HUES6 (cell line): ENCODE measurements at regions not wholly inside any gene's neighbourhood (a gene's known extent, or its start where the extent isn't known, plus 50 kb on each side); places are given as distances from the start of the nearest gene placed in this dataset.
A peak's percentile ranks its signal among the peaks of the same experiment; 100 is the strongest.
"Not testable (repeated sequence)": the region's sequence is repeated elsewhere in the genome, so short reads cannot be mapped to it uniquely, and the experiment has no call there.

Experiments
- H3K27ac ChIP-seq: 2 replicates; pipeline ENCODE4 v1.7.0; 2013; ENCODE audit warnings: low read depth, mild to moderate bottlenecking, low read length, inconsistent platforms
- H3K27me3 ChIP-seq: 2 replicates; pipeline ENCODE4 v1.6.1; 2013; ENCODE audit warnings: low read length; ENCODE audit not compliant: control insufficient read depth, insufficient read depth
- H3K36me3 ChIP-seq: 2 replicates; pipeline ENCODE4 v1.6.1; 2013; ENCODE audit warnings: low read length; ENCODE audit not compliant: control insufficient read depth, insufficient read depth
- H3K4me1 ChIP-seq: 2 replicates; pipeline ENCODE4 v1.6.1; 2013; ENCODE audit warnings: low read length; ENCODE audit not compliant: control insufficient read depth, insufficient read depth
- H3K4me3 ChIP-seq: 2 replicates; pipeline ENCODE4 v1.5.1; 2013; ENCODE audit warnings: low read depth, low read length
- H3K9ac ChIP-seq: one replicate; pipeline ENCODE4 v1.6.1; 2013; ENCODE audit warnings: mild to moderate bottlenecking, low read length
- H3K9me3 ChIP-seq: 2 replicates; pipeline ENCODE4 v1.6.1; 2013; ENCODE audit warnings: low read depth, low read length; ENCODE audit not compliant: control insufficient read depth, insufficient read depth

GRCh38 chr4:128649575-128650205, 159.8 kb upstream of the JADE1 start:
- Histone ChIP-seq H3K9ac (no peak overlapping the region), H3K9me3 (peaks cover 11% of the 10 kb centered on the region), H3K27me3 (no peaks in the 10 kb centered on the region), H3K4me1 (peaks cover 33% of the 10 kb centered on the region), H3K36me3 (no peaks in the 10 kb centered on the region), H3K27ac (no peak overlapping the region), H3K4me3 (no peak overlapping the region)

GRCh38 chr4:128649161-128649560, 160.3 kb upstream of the JADE1 start:
- H3K27me3 ChIP-seq, result no peaks in the 10 kb centered on the region
- H3K36me3 ChIP-seq, result no peaks in the 10 kb centered on the region
- no peak overlapping the region for H3K4me3 ChIP-seq
- H3K27ac ChIP-seq, result no peak overlapping the region
- peaks cover 31% of the 10 kb centered on the region for H3K4me1 ChIP-seq
- H3K9me3 ChIP-seq, result peaks cover 8% of the 10 kb centered on the region; the same call in 1 of the 2 replicates
- peak overlapping the region; percentile 22 for H3K9ac ChIP-seq

DNA sequence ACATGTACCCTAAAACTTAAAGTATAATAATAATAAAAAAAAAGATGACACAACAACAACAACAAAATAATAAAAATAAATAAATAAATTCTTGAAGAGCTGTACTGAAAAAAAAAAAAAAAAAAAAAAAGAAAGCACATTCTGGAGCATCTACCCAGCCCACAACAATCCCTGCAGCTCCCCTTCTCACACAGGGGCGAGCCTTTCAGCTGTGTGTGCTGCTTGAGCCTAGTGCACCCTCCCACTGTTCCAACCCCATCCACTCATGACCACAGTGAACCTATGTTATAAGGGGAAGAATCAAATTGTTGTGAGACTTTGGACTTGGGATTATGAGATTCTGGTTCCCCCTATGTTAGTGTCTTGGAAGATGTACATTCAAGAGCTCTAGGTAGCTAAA, 161.5 kb upstream of the JADE1 start:
- Histone ChIP-seq H3K36me3 (no peaks in the 10 kb centered on the region), H3K4me3 (no peak overlapping the region), H3K9me3 (peaks cover 6% of the 10 kb centered on the region; the same call in 1 of the 2 replicates), H3K9ac (no peak overlapping the region), H3K27me3 (no peaks in the 10 kb centered on the region), H3K4me1 (peaks cover 20% of the 10 kb centered on the region), H3K27ac (peak overlapping the region; percentile 48; the same call in 1 of the 2 replicates)

GRCh38 chr4:128646893-128647292, 162.6 kb upstream of the JADE1 start:
- H3K4me3 ChIP-seq, H3K27me3 ChIP-seq, H3K27ac ChIP-seq, H3K9ac ChIP-seq, H3K36me3 ChIP-seq, H3K9me3 ChIP-seq: not testable (repeated sequence)
- H3K4me1 ChIP-seq, result peaks cover 20% of the 10 kb centered on the region

DNA sequence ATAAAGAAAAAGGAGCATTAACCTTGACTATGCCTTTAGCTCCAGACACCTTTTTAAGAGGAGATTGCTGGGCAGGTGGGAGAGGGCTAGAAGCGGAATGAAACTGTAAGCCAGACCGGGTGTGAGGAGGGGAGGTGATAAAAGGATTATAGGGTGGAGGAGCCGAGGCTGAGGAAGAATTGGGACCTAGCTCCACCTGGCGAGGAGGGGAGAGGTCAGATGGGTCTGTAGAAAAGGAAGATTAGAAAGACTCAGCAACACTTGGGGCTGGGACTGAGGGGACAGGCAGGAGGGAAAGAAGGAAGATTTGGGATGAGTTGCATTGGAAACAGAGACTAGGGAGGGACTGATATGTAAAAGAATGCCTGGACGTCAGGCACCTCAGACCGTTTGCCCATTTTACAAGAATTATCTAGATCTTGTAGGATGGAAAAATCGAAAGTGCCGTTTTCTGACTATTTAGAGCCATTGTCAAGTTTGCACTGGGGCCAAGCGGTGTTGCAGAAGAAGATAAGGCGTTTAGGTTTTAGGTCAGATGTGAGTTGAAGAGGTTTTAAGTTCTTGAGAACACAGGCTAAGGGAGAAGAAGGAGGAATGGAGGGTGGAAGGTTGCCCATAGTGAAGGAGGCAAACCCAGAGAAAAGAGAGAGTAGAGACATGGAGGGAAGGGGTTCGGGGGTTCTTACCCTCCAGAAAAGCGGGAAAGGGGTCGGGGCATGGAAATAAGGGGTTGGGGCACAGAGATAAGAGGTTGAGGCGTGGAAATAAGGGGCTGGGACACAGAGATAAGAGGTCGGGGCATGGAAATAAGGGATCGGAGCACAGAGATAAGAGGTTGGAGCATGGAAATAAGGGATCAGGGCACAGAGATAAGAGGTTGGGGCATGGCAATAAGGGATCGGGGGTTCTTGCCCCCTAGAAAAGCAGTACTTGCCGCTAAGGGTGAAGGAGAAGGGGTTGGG, 164.5 kb upstream of the JADE1 start:
- H3K9me3 ChIP-seq, H3K36me3 ChIP-seq, H3K27ac ChIP-seq, H3K27me3 ChIP-seq, H3K4me3 ChIP-seq: not testable (repeated sequence)
- Histone ChIP-seq H3K4me1 (peaks cover 22% of the 10 kb centered on the region), H3K9ac (peak overlapping the region; percentile 24)

GRCh38 chr4:128644107-128644506, 165.4 kb upstream of the JADE1 start:
- not testable (repeated sequence) for H3K4me3 ChIP-seq, H3K36me3 ChIP-seq, H3K9ac ChIP-seq, H3K9me3 ChIP-seq, H3K27me3 ChIP-seq, H3K27ac ChIP-seq
- H3K4me1 ChIP-seq, result peaks cover 20% of the 10 kb centered on the region

- H3K9me3 ChIP-seq, H3K27ac ChIP-seq, H3K27me3 ChIP-seq, H3K36me3 ChIP-seq, H3K9ac ChIP-seq, H3K4me3 ChIP-seq: not testable (repeated sequence)
- H3K4me1 ChIP-seq, result peaks cover 34% of the 10 kb centered on the region
Observed at GRCh38 chr4:128641566-128641965, 167.9 kb upstream of the JADE1 start.

GRCh38 chr4:128639541-128640270, 169.8 kb upstream of the JADE1 start:
- H3K4me1 ChIP-seq, result peaks cover 50% of the 10 kb centered on the region
- H3K27ac ChIP-seq, result peak overlapping the region; percentile 51; the same call in 1 of the 2 replicates
- 0 out of 2 replicates have a peak, but pooled peaks cover 2% of the 10 kb centered on the region for H3K9me3 ChIP-seq
- H3K4me3 ChIP-seq, result no peak overlapping the region
- no peaks in the 10 kb centered on the region for H3K36me3 ChIP-seq
- H3K9ac ChIP-seq, result no peak overlapping the region
- H3K27me3 ChIP-seq, result no peaks in the 10 kb centered on the region

- no peaks in the 10 kb centered on the region for H3K36me3 ChIP-seq
- no peak overlapping the region for H3K4me3 ChIP-seq
- peak overlapping the region; percentile 47 for H3K9ac ChIP-seq
- H3K4me1 ChIP-seq, result peaks cover 50% of the 10 kb centered on the region
- no peaks in the 10 kb centered on the region for H3K27me3 ChIP-seq
- H3K9me3 ChIP-seq, result no peaks in the 10 kb centered on the region
- H3K27ac ChIP-seq, result peak overlapping the region; percentile 55; the same call in 1 of the 2 replicates
Observed at GRCh38 chr4:128636906-128637305, 172.6 kb upstream of the JADE1 start.

- H3K36me3 ChIP-seq, result no peaks in the 10 kb centered on the region
- H3K27ac ChIP-seq, result peak overlapping the region; percentile 55; the same call in 1 of the 2 replicates
- H3K4me1 ChIP-seq, result peaks cover 50% of the 10 kb centered on the region
- H3K9me3 ChIP-seq, result no peaks in the 10 kb centered on the region
- no peak overlapping the region for H3K4me3 ChIP-seq
- H3K27me3 ChIP-seq, result no peaks in the 10 kb centered on the region
- H3K9ac ChIP-seq, result peak overlapping the region; percentile 68
Observed at GRCh38 chr4:128635955-128636560, 173.4 kb upstream of the JADE1 start.
